WTC11 (cell line): ENCODE measurements at regions not wholly inside any gene's neighbourhood (a gene's known extent, or its start where the extent isn't known, plus 50 kb on each side); places are given as distances from the start of the nearest gene placed in this dataset.

Source experiments
- ATAC-seq: fragments of 200-7000 bp; cut with Tn5 transposase; 2 replicates; pipeline ENCODE4 v1.10.0; 2021; ENCODE audit warnings: mild to moderate bottlenecking, moderate library complexity
- CTCF ChIA-PET: fragments of 300-600 bp; sonication (Branson Sonifier 250); formaldehyde crosslinking; loops from one replicate; lab custom pipeline; 2021; ENCODE audit warnings: antibody characterized with exemption; lab: Charles Lee
- POLR2A ChIA-PET: fragments of 350-600 bp; sonication (Branson Sonifier 250); formaldehyde crosslinking; loops from one replicate; lab custom pipeline; 2021; ENCODE audit warnings: antibody characterized with exemption; lab: Charles Lee
- DNase-seq: peaks from one replicate; pipeline ENCODE4 v3.0.0; 2021; ENCODE audit warnings: low spot score
- H3K27ac Mint-ChIP-seq: 2 replicates; pipeline ENCODE4 v1.8.0; 2021; ENCODE audit warnings: mixed read lengths
- H3K27me3 Mint-ChIP-seq: 2 replicates; pipeline ENCODE4 v1.8.0; 2021; ENCODE audit warnings: low read depth, mild to moderate bottlenecking, moderate library complexity, mixed read lengths
- H3K36me3 Mint-ChIP-seq: 2 replicates; pipeline ENCODE4 v1.8.0; 2021; ENCODE audit warnings: mixed read lengths
- H3K4me1 Mint-ChIP-seq: 2 replicates; pipeline ENCODE4 v1.8.0; 2022; ENCODE audit warnings: mixed read lengths
- H3K4me3 Mint-ChIP-seq: 2 replicates; pipeline ENCODE4 v1.8.0; 2021; ENCODE audit warnings: mild to moderate bottlenecking, moderate library complexity, mixed read lengths
- H3K9me3 Mint-ChIP-seq: 2 replicates; pipeline ENCODE4 v1.8.0; 2021; ENCODE audit warnings: mixed read lengths
- ATF1 ChIP-seq: sonication (generic); formaldehyde crosslinking; IDR thresholded peaks from 2 replicates; pipeline ENCODE4 v1.8.1; 2023; ENCODE audit warnings: mild to moderate bottlenecking, moderate library complexity, missing genetic modification reagents
- CREB1 ChIP-seq: sonication (generic); formaldehyde crosslinking; IDR thresholded peaks from 2 replicates; pipeline ENCODE4 v1.8.0; 2023; ENCODE audit warnings: mild to moderate bottlenecking, missing genetic modification reagents
- ELF4 ChIP-seq: sonication (generic); formaldehyde crosslinking; IDR thresholded peaks from 2 replicates; pipeline ENCODE4 v1.8.1; 2022; ENCODE audit warnings: low read depth, mild to moderate bottlenecking, moderate library complexity, missing genetic modification reagents
- FOXJ3 ChIP-seq: sonication (generic); formaldehyde crosslinking; IDR thresholded peaks from 2 replicates; pipeline ENCODE4 v1.9.0; 2021; ENCODE audit warnings: missing genetic modification reagents, mild to moderate bottlenecking, borderline replicate concordance
- GRHL2 ChIP-seq: fragments of 250-450 bp; sonication (Bioruptor Pico); IDR thresholded peaks from 2 replicates; pipeline ENCODE4 v1.8.0; 2022; ENCODE audit warnings: mild to moderate bottlenecking, moderate library complexity; ENCODE audit not compliant: insufficient replicate concordance, severe bottlenecking
- MXD4 ChIP-seq: fragments of 250-450 bp; sonication (Bioruptor Pico); IDR thresholded peaks from 2 replicates; pipeline ENCODE4 v1.8.0; 2021; ENCODE audit warnings: mild to moderate bottlenecking, moderate library complexity, borderline replicate concordance
- TCF7 ChIP-seq: sonication (generic); formaldehyde crosslinking; IDR thresholded peaks from 2 replicates; pipeline ENCODE4 v1.8.0; 2022; ENCODE audit warnings: mild to moderate bottlenecking, low read depth, missing genetic modification reagents, moderate library complexity
- ZNF317 ChIP-seq: sonication (generic); formaldehyde crosslinking; IDR thresholded peaks from 2 replicates; pipeline ENCODE4 v1.8.1; 2023; ENCODE audit warnings: low read depth, mild to moderate bottlenecking, moderate library complexity, missing genetic modification reagents, borderline replicate concordance
- ZNF416 ChIP-seq: fragments of 250-450 bp; sonication (Bioruptor Pico); IDR thresholded peaks from 2 replicates; pipeline ENCODE4 v1.9.0; 2021; ENCODE audit warnings: mild to moderate bottlenecking, inconsistent platforms
- ZNF423 ChIP-seq: fragments of 250-450 bp; sonication (Bioruptor Pico); IDR thresholded peaks from 2 replicates; pipeline ENCODE4 v2.1.2; 2022; ENCODE audit warnings: mild to moderate bottlenecking, moderate library complexity
- TF ChIP-seq, protein P1 (sequence below): sonication (generic); formaldehyde crosslinking; IDR thresholded peaks from 2 replicates; pipeline ENCODE4 v1.8.0; 2023; ENCODE audit warnings: mild to moderate bottlenecking, missing genetic modification reagents
- TF ChIP-seq, protein P2 (sequence below): fragments of 250-450 bp; sonication (Bioruptor Pico); IDR thresholded peaks from 2 replicates; pipeline ENCODE4 v1.9.0; 2021; ENCODE audit warnings: mild to moderate bottlenecking
- TF ChIP-seq, protein P3 (sequence below): fragments of 200-600 bp; IDR thresholded peaks from 2 replicates; pipeline ENCODE4 v1.8.0; 2022; ENCODE audit warnings: antibody characterized with exemption
- TF ChIP-seq, protein P4 (sequence below): sonication (generic); formaldehyde crosslinking; IDR thresholded peaks from 2 replicates; pipeline ENCODE4 v1.8.1; 2023; ENCODE audit warnings: mild to moderate bottlenecking, missing genetic modification reagents
- TF ChIP-seq, protein P5 (sequence below): sonication (generic); formaldehyde crosslinking; IDR thresholded peaks from 2 replicates; pipeline ENCODE4 v1.8.1; 2023; ENCODE audit warnings: mild to moderate bottlenecking, missing genetic modification reagents, moderate library complexity
- TF ChIP-seq, protein P6 (sequence below): sonication (generic); formaldehyde crosslinking; IDR thresholded peaks from 2 replicates; pipeline ENCODE4 v1.8.0; 2022; ENCODE audit warnings: mild to moderate bottlenecking, missing genetic modification reagents
- TF ChIP-seq, protein P7 (sequence below): fragments of 250-450 bp; sonication (Bioruptor Pico); IDR thresholded peaks from 2 replicates; pipeline ENCODE4 v2.1.2; 2022; ENCODE audit warnings: mild to moderate bottlenecking, moderate library complexity
- TF ChIP-seq, protein P8 (sequence below): sonication (generic); formaldehyde crosslinking; IDR thresholded peaks from 2 replicates; pipeline ENCODE4 v1.8.1; 2022; ENCODE audit warnings: low read depth, mild to moderate bottlenecking, moderate library complexity, missing genetic modification reagents, borderline replicate concordance
- TF ChIP-seq, protein P9 (sequence below): fragments of 250-450 bp; sonication (Bioruptor Pico); IDR thresholded peaks from 2 replicates; pipeline ENCODE4 v1.9.0; 2021; ENCODE audit warnings: mild to moderate bottlenecking, borderline replicate concordance

DNA sequence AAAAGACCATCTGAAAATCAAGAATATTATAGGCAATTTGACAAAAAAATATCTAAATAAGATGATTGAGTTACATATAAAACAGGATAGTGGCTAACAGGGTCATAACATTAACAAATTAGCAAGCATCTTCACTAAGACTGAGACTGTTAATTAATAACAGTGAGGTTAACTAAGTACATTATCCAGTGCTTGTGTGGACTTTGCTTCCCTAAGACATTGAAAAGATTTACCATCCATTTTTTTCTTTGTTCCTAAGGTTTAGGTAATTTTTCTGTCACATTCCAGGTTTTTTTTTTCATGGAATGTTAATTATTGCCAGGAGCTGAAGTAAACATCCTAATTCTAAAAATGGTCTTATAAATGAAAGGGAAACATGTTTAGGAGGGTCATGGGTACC, 227.6 kb downstream of the ANKRD7 start (continued):
- TF ChIP-seq, protein P1, sequence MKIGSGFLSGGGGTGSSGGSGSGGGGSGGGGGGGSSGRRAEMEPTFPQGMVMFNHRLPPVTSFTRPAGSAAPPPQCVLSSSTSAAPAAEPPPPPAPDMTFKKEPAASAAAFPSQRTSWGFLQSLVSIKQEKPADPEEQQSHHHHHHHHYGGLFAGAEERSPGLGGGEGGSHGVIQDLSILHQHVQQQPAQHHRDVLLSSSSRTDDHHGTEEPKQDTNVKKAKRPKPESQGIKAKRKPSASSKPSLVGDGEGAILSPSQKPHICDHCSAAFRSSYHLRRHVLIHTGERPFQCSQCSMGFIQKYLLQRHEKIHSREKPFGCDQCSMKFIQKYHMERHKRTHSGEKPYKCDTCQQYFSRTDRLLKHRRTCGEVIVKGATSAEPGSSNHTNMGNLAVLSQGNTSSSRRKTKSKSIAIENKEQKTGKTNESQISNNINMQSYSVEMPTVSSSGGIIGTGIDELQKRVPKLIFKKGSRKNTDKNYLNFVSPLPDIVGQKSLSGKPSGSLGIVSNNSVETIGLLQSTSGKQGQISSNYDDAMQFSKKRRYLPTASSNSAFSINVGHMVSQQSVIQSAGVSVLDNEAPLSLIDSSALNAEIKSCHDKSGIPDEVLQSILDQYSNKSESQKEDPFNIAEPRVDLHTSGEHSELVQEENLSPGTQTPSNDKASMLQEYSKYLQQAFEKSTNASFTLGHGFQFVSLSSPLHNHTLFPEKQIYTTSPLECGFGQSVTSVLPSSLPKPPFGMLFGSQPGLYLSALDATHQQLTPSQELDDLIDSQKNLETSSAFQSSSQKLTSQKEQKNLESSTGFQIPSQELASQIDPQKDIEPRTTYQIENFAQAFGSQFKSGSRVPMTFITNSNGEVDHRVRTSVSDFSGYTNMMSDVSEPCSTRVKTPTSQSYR = no peak
- TF ChIP-seq, protein P2, sequence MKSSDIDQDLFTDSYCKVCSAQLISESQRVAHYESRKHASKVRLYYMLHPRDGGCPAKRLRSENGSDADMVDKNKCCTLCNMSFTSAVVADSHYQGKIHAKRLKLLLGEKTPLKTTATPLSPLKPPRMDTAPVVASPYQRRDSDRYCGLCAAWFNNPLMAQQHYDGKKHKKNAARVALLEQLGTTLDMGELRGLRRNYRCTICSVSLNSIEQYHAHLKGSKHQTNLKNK (CRISPR knock-in tag) = no peak
- TF ChIP-seq ZNF416 (CRISPR knock-in tag) (no peak), ATF1 (CRISPR knock-in tag) (no peak), CREB1 (CRISPR knock-in tag) (no peak), ELF4 (no peak), ZNF317 (CRISPR knock-in tag) (no peak), FOXJ3 (CRISPR knock-in tag) (no peak), GRHL2 (CRISPR knock-in tag) (no peak), ZNF423 (CRISPR knock-in tag) (no peak)
- TF ChIP-seq, protein P3, sequence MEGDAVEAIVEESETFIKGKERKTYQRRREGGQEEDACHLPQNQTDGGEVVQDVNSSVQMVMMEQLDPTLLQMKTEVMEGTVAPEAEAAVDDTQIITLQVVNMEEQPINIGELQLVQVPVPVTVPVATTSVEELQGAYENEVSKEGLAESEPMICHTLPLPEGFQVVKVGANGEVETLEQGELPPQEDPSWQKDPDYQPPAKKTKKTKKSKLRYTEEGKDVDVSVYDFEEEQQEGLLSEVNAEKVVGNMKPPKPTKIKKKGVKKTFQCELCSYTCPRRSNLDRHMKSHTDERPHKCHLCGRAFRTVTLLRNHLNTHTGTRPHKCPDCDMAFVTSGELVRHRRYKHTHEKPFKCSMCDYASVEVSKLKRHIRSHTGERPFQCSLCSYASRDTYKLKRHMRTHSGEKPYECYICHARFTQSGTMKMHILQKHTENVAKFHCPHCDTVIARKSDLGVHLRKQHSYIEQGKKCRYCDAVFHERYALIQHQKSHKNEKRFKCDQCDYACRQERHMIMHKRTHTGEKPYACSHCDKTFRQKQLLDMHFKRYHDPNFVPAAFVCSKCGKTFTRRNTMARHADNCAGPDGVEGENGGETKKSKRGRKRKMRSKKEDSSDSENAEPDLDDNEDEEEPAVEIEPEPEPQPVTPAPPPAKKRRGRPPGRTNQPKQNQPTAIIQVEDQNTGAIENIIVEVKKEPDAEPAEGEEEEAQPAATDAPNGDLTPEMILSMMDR = no peak
- TF ChIP-seq, protein P4, sequence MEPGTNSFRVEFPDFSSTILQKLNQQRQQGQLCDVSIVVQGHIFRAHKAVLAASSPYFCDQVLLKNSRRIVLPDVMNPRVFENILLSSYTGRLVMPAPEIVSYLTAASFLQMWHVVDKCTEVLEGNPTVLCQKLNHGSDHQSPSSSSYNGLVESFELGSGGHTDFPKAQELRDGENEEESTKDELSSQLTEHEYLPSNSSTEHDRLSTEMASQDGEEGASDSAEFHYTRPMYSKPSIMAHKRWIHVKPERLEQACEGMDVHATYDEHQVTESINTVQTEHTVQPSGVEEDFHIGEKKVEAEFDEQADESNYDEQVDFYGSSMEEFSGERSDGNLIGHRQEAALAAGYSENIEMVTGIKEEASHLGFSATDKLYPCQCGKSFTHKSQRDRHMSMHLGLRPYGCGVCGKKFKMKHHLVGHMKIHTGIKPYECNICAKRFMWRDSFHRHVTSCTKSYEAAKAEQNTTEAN (CRISPR knock-in tag) = no peak
- TF ChIP-seq, protein P5, sequence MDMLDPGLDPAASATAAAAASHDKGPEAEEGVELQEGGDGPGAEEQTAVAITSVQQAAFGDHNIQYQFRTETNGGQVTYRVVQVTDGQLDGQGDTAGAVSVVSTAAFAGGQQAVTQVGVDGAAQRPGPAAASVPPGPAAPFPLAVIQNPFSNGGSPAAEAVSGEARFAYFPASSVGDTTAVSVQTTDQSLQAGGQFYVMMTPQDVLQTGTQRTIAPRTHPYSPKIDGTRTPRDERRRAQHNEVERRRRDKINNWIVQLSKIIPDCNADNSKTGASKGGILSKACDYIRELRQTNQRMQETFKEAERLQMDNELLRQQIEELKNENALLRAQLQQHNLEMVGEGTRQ (CRISPR knock-in tag) = no peak

DNA sequence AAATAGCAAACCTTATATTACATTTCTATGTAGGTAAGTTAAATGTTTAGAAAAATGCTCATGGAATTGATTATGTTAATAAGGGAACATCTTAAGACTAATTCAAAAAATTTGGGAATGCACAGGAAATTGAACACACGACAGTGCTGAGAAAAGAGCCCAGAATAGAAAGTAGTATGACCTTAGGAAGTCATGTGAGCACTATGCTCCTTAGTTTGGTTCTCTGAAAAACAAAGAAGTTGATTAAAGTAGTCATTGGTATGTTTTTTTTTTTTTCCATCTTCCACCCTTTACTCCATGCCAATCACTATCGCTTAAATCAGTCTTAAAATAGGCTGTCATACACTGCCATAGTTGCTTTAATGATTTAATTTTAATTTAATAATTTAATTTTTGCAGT, 242.9 kb downstream of the ANKRD7 start:
- Mint-ChIP-seq H3K4me1 (peaks cover 4% of the 10 kb centered on the region), H3K4me3 (no peak overlapping the region), H3K9me3 (no peaks in the 10 kb centered on the region), H3K27me3 (no peaks in the 10 kb centered on the region), H3K27ac (no peak overlapping the region), H3K36me3 (no peaks in the 10 kb centered on the region)
- CTCF ChIA-PET = no interaction called here
- no peak for DNase-seq
- no peak for ATAC-seq
- POLR2A ChIA-PET = no interaction called here
- TF ChIP-seq, protein P6, sequence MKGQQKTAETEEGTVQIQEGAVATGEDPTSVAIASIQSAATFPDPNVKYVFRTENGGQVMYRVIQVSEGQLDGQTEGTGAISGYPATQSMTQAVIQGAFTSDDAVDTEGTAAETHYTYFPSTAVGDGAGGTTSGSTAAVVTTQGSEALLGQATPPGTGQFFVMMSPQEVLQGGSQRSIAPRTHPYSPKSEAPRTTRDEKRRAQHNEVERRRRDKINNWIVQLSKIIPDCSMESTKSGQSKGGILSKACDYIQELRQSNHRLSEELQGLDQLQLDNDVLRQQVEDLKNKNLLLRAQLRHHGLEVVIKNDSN = no peak
- TF ChIP-seq, protein P7, sequence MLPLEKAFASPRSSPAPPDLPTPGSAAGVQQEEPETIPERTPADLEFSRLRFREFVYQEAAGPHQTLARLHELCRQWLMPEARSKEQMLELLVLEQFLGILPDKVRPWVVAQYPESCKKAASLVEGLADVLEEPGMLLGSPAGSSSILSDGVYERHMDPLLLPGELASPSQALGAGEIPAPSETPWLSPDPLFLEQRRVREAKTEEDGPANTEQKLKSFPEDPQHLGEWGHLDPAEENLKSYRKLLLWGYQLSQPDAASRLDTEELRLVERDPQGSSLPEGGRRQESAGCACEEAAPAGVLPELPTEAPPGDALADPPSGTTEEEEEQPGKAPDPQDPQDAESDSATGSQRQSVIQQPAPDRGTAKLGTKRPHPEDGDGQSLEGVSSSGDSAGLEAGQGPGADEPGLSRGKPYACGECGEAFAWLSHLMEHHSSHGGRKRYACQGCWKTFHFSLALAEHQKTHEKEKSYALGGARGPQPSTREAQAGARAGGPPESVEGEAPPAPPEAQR (CRISPR knock-in tag) = no peak
- TF ChIP-seq, protein P8, sequence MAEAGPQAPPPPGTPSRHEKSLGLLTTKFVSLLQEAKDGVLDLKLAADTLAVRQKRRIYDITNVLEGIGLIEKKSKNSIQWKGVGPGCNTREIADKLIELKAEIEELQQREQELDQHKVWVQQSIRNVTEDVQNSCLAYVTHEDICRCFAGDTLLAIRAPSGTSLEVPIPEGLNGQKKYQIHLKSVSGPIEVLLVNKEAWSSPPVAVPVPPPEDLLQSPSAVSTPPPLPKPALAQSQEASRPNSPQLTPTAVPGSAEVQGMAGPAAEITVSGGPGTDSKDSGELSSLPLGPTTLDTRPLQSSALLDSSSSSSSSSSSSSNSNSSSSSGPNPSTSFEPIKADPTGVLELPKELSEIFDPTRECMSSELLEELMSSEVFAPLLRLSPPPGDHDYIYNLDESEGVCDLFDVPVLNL (CRISPR knock-in tag) = no peak
- TF ChIP-seq, protein P9, sequence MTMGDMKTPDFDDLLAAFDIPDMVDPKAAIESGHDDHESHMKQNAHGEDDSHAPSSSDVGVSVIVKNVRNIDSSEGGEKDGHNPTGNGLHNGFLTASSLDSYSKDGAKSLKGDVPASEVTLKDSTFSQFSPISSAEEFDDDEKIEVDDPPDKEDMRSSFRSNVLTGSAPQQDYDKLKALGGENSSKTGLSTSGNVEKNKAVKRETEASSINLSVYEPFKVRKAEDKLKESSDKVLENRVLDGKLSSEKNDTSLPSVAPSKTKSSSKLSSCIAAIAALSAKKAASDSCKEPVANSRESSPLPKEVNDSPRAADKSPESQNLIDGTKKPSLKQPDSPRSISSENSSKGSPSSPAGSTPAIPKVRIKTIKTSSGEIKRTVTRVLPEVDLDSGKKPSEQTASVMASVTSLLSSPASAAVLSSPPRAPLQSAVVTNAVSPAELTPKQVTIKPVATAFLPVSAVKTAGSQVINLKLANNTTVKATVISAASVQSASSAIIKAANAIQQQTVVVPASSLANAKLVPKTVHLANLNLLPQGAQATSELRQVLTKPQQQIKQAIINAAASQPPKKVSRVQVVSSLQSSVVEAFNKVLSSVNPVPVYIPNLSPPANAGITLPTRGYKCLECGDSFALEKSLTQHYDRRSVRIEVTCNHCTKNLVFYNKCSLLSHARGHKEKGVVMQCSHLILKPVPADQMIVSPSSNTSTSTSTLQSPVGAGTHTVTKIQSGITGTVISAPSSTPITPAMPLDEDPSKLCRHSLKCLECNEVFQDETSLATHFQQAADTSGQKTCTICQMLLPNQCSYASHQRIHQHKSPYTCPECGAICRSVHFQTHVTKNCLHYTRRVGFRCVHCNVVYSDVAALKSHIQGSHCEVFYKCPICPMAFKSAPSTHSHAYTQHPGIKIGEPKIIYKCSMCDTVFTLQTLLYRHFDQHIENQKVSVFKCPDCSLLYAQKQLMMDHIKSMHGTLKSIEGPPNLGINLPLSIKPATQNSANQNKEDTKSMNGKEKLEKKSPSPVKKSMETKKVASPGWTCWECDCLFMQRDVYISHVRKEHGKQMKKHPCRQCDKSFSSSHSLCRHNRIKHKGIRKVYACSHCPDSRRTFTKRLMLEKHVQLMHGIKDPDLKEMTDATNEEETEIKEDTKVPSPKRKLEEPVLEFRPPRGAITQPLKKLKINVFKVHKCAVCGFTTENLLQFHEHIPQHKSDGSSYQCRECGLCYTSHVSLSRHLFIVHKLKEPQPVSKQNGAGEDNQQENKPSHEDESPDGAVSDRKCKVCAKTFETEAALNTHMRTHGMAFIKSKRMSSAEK = no peak
- no peak for TF ChIP-seq TCF7 (CRISPR knock-in tag)
- no peak for TF ChIP-seq MXD4 (CRISPR knock-in tag)
